GM10266 (cell line): ENCODE measurements at regions not wholly inside any gene's neighbourhood (a gene's known extent, or its start where the extent isn't known, plus 50 kb on each side); places are given as distances from the start of the nearest gene placed in this dataset.

Experiments
- DNase-seq: peaks from one replicate; pipeline ENCODE4 v3.0.0; 2012; ENCODE audit errors: extremely low spot score
- CTCF ChIP-seq: IDR thresholded peaks from 2 replicates; pipeline ENCODE4 v1.5.1; 2012; ENCODE audit warnings: mild to moderate bottlenecking, low read depth; ENCODE audit not compliant: control insufficient read depth, insufficient read depth; ENCODE audit errors: missing control alignments

- no peak for DNase-seq
- TF ChIP-seq CTCF, result no peak
Observed at GRCh38 chr5:82924226-82925060, 152.8 kb downstream of the TMEM167A start.

- no peak for TF ChIP-seq CTCF
- no peak for DNase-seq
Observed at GRCh38 chr5:82922086-82922734, 155.0 kb downstream of the TMEM167A start.

- no peak for TF ChIP-seq CTCF
- no peak for DNase-seq
Observed at GRCh38 chr5:82918311-82919031, 158.7 kb downstream of the TMEM167A start.

GRCh38 chr5:82917584-82917983 is 159.6 kb downstream of the TMEM167A start:
- TF ChIP-seq CTCF, result no peak
- DNase-seq, result peak; percentile 26

- no peak for DNase-seq
- TF ChIP-seq CTCF, result no peak
Observed at GRCh38 chr5:82913971-82914370, 163.2 kb downstream of the TMEM167A start.

- no peak for TF ChIP-seq CTCF
- DNase-seq, result no peak
Observed at GRCh38 chr5:82912462-82912861, 164.7 kb downstream of the TMEM167A start.
